ENCODE measurements at regions not wholly inside any gene's neighbourhood (a gene's known extent, or its start where the extent isn't known, plus 50 kb on each side); places are given as distances from the start of the nearest gene placed in this dataset.

GRCh38 chr20:36091561-36092397 lies 62.8 kb upstream of the EPB41L1 start:
- TF ChIP-seq TEAD4 (IDR thresholded peaks at IDR 0.05): no peak
- no peak for TF ChIP-seq EGR1 (IDR thresholded peaks at IDR 0.05)
- TF ChIP-seq, protein P1, sequence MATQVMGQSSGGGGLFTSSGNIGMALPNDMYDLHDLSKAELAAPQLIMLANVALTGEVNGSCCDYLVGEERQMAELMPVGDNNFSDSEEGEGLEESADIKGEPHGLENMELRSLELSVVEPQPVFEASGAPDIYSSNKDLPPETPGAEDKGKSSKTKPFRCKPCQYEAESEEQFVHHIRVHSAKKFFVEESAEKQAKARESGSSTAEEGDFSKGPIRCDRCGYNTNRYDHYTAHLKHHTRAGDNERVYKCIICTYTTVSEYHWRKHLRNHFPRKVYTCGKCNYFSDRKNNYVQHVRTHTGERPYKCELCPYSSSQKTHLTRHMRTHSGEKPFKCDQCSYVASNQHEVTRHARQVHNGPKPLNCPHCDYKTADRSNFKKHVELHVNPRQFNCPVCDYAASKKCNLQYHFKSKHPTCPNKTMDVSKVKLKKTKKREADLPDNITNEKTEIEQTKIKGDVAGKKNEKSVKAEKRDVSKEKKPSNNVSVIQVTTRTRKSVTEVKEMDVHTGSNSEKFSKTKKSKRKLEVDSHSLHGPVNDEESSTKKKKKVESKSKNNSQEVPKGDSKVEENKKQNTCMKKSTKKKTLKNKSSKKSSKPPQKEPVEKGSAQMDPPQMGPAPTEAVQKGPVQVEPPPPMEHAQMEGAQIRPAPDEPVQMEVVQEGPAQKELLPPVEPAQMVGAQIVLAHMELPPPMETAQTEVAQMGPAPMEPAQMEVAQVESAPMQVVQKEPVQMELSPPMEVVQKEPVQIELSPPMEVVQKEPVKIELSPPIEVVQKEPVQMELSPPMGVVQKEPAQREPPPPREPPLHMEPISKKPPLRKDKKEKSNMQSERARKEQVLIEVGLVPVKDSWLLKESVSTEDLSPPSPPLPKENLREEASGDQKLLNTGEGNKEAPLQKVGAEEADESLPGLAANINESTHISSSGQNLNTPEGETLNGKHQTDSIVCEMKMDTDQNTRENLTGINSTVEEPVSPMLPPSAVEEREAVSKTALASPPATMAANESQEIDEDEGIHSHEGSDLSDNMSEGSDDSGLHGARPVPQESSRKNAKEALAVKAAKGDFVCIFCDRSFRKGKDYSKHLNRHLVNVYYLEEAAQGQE (IDR thresholded peaks at IDR 0.05; ENCODE audit: low read depth): no peak
- TF ChIP-seq RAD21 (IDR thresholded peaks at IDR 0.05; ENCODE audit: low read depth): no peak
- TF ChIP-seq ZBTB7A (IDR thresholded peaks at IDR 0.05; ENCODE audit: low read depth): peak; percentile 63; the same call in 1 of the 2 replicates

DNA sequence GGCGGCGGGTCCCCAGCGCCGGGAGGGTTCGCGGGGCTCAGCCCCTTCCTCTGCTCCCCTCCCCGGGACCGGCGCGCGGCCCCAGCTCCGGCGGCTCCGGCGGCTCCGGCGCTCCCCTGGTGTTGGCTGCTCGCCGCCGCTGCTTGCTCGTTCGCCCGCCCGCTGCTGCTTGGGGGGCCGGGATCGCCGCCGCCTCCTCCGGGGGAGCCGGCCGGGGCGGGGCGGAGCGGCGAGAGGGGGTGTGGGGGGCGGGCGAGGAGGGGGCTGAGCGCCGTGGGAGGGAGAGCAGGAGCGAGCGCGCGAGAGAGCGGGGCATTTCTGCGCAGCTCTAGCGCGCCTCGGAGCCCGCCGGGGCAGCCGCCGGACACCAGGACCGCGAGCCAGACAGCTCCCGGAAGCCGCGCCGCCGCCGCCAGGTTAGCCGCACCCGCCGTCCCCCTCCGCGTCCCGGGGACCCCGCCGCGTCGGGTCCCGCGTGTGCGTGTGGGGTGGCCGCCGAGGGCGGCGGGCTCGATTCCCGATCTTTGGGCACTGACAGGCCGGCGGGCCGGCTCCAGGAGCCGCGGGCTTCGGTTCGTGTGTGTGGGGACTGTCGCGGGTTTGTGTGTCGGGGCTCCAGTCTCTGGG lies 62.0 kb upstream of the EPB41L1 start:
- TF ChIP-seq TAF1 (IDR thresholded peaks at IDR 0.05; ENCODE audit: low read depth): peak; percentile 28; the same call in 1 of the 2 replicates
- TF ChIP-seq, protein P1 (IDR thresholded peaks at IDR 0.05; ENCODE audit: low read depth): no peak

GRCh38 chr20:36093025-36093803 lies 61.3 kb upstream of the EPB41L1 start:
- TF ChIP-seq TEAD4 (IDR thresholded peaks at IDR 0.05): no peak; the same call in 1 of the 2 replicates
- no peak for TF ChIP-seq CREB1 (IDR thresholded peaks at IDR 0.05; ENCODE audit: low read depth)
- TF ChIP-seq EGR1 (IDR thresholded peaks at IDR 0.05): peak; percentile 72
- peak; percentile 84; the same call in 1 of the 2 replicates for TF ChIP-seq ZBTB7A (IDR thresholded peaks at IDR 0.05; ENCODE audit: low read depth)
- TF ChIP-seq EP300 (IDR thresholded peaks at IDR 0.05; ENCODE audit: borderline replicate concordance): no peak
- TF ChIP-seq CEBPB (IDR thresholded peaks at IDR 0.05): no peak
- no peak for TF ChIP-seq FOXM1 (IDR thresholded peaks at IDR 0.05; ENCODE audit: borderline replicate concordance, low read depth)
- TF ChIP-seq USF1 (IDR thresholded peaks at IDR 0.05): no peak
- 0 out of 2 replicates have a peak, but pooled peaks have one; percentile 13 for TF ChIP-seq NFIC (IDR thresholded peaks at IDR 0.05)
- TF ChIP-seq TAF1 (IDR thresholded peaks at IDR 0.05; ENCODE audit: low read depth): no peak; the same call in 1 of the 2 replicates
- TF ChIP-seq, protein P1 (IDR thresholded peaks at IDR 0.05; ENCODE audit: low read depth): 0 out of 2 replicates have a peak, but pooled peaks have one; percentile 5
- TF ChIP-seq, protein P2, sequence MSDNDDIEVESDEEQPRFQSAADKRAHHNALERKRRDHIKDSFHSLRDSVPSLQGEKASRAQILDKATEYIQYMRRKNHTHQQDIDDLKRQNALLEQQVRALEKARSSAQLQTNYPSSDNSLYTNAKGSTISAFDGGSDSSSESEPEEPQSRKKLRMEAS (IDR thresholded peaks at IDR 0.05): peak; percentile 33; the same call in 1 of the 2 replicates
- TF ChIP-seq TCF12 (IDR thresholded peaks at IDR 0.05; ENCODE audit: low read depth): no peak; the same call in 1 of the 2 replicates
- TF ChIP-seq YY1 (IDR thresholded peaks at IDR 0.05; ENCODE audit: low read depth): no peak
- TF ChIP-seq RAD21 (IDR thresholded peaks at IDR 0.05; ENCODE audit: low read depth): no peak

GRCh38 chr20:36093804-36094145 lies 60.8 kb upstream of the EPB41L1 start:
- TF ChIP-seq EP300 (IDR thresholded peaks at IDR 0.05; ENCODE audit: borderline replicate concordance) (no peak), NFIC (IDR thresholded peaks at IDR 0.05) (0 out of 2 replicates have a peak, but pooled peaks have one; percentile 2), RAD21 (IDR thresholded peaks at IDR 0.05; ENCODE audit: low read depth) (no peak)

- TF ChIP-seq YY1 (IDR thresholded peaks at IDR 0.05; ENCODE audit: low read depth): no peak
- no peak for TF ChIP-seq USF1 (IDR thresholded peaks at IDR 0.05)
- no peak for TF ChIP-seq EGR1 (IDR thresholded peaks at IDR 0.05)
- no peak for TF ChIP-seq TAF1 (IDR thresholded peaks at IDR 0.05; ENCODE audit: low read depth)
- TF ChIP-seq NFIC (IDR thresholded peaks at IDR 0.05): no peak
- no peak for TF ChIP-seq ZBTB7A (IDR thresholded peaks at IDR 0.05; ENCODE audit: low read depth)
- no peak for TF ChIP-seq TCF12 (IDR thresholded peaks at IDR 0.05; ENCODE audit: low read depth)
- TF ChIP-seq CREB1 (IDR thresholded peaks at IDR 0.05; ENCODE audit: low read depth): no peak
- no peak for TF ChIP-seq EP300 (IDR thresholded peaks at IDR 0.05; ENCODE audit: borderline replicate concordance)
- TF ChIP-seq, protein P2 (IDR thresholded peaks at IDR 0.05): no peak
- TF ChIP-seq, protein P1 (IDR thresholded peaks at IDR 0.05; ENCODE audit: low read depth): no peak
- TF ChIP-seq RAD21 (IDR thresholded peaks at IDR 0.05; ENCODE audit: low read depth): no peak
- no peak for TF ChIP-seq FOXM1 (IDR thresholded peaks at IDR 0.05; ENCODE audit: borderline replicate concordance, low read depth)
These were observed 60.0 kb upstream of the EPB41L1 start for GRCh38 chr20:36094497-36094896.
